Smooth muscle cell (in vitro differentiated cells): ENCODE measurements at regions not wholly inside any gene's neighbourhood (a gene's known extent, or its start where the extent isn't known, plus 50 kb on each side); places are given as distances from the start of the nearest gene placed in this dataset.

Experiments
- DNase-seq: peaks from one replicate; lab custom pipeline; 2025; ENCODE audit not compliant: unreplicated experiment; lab: John Stamatoyannopoulos, UW
- H2AFZ ChIP-seq: fragments of 200-600 bp; sonication (generic); 2 replicates; pipeline ENCODE4 v1.6.0; 2016; ENCODE audit warnings: antibody characterized with exemption, low read depth, mild to moderate bottlenecking
- H3F3A ChIP-seq: fragments of 200-600 bp; sonication (generic); 2 replicates; pipeline ENCODE4 v1.6.0; 2017; ENCODE audit warnings: antibody characterized with exemption, low read depth
- H3K27ac ChIP-seq: fragments of 200-600 bp; sonication (generic); 2 replicates; pipeline ENCODE4 v1.5.1; 2016; ENCODE audit warnings: low read depth, mild to moderate bottlenecking
- H3K27me3 ChIP-seq: fragments of 200-600 bp; sonication (generic); 2 replicates; pipeline ENCODE4 v1.6.1; 2016; ENCODE audit warnings: low read depth, mild to moderate bottlenecking
- H3K36me3 ChIP-seq: fragments of 200-600 bp; sonication (generic); 2 replicates; pipeline ENCODE4 v1.5.1; 2016; ENCODE audit warnings: low read depth
- H3K4me1 ChIP-seq: fragments of 200-600 bp; sonication (generic); 2 replicates; pipeline ENCODE4 v1.5.1; 2016; ENCODE audit warnings: low read depth
- H3K4me2 ChIP-seq: fragments of 200-600 bp; sonication (generic); 2 replicates; pipeline ENCODE4 v1.6.0; 2016; ENCODE audit warnings: mild to moderate bottlenecking
- H3K4me3 ChIP-seq: fragments of 200-600 bp; sonication (generic); 2 replicates; pipeline ENCODE4 v1.5.1; 2016; ENCODE audit warnings: mild to moderate bottlenecking
- H3K79me2 ChIP-seq: fragments of 200-600 bp; sonication (generic); 2 replicates; pipeline ENCODE4 v1.6.0; 2016; ENCODE audit warnings: low read depth, mild to moderate bottlenecking
- H3K9ac ChIP-seq: fragments of 200-600 bp; sonication (generic); 2 replicates; pipeline ENCODE4 v1.6.0; 2016; ENCODE audit warnings: low read depth
- H3K9me3 ChIP-seq: fragments of 200-600 bp; sonication (generic); replicated peaks from 2 replicates; pipeline ENCODE4 v1.5.1; 2016; ENCODE audit warnings: low read depth
- H4K20me1 ChIP-seq: fragments of 200-600 bp; sonication (generic); 2 replicates; pipeline ENCODE4 v1.6.0; 2016; ENCODE audit warnings: low read depth
- CTCF ChIP-seq: fragments of 200-600 bp; sonication (generic); IDR thresholded peaks from 2 replicates; pipeline ENCODE4 v1.5.1; 2017; ENCODE audit warnings: borderline replicate concordance, mild to moderate bottlenecking, antibody characterized with exemption; ENCODE audit not compliant: insufficient read depth, poor library complexity, severe bottlenecking
- WGBS: methylation state at CpG from one replicate; pipeline ENCODE4 v1.1.7; 2016; ENCODE audit warnings: low lambda C conversion rate; 5-methylcytosine and 5-hydroxymethylcytosine counted together

DNA sequence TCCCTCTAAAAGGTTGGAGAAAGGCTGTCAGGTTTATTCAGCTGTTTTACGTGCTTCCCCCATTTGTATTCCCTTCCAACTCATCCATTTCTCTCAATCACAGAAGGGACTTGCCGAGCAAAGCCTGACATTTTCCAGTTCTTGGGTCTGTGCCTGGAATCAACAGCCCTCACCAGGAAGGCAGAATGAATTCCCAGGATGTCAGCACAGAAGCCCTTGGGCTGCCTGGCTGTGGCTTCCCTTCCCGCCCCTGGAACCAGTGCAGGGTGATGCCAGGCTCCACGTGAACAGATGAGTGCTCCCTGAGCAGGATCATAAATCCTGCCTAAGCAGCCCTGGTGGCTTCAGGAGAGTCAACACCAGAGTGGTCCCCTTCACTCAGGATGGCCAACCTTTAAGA lies 86.1 kb upstream of the CD83 start:
- no peaks in the 10 kb centered on the region for H3K79me2 ChIP-seq
- no peak for TF ChIP-seq CTCF
- H3K27ac ChIP-seq = no peak overlapping the region
- H3K9ac ChIP-seq = no peak overlapping the region
- H3K9me3 ChIP-seq = no peaks in the 10 kb centered on the region
- DNase-seq = no peak
- peaks cover 7% of the 10 kb centered on the region for H3K27me3 ChIP-seq
- H4K20me1 ChIP-seq = no peaks in the 10 kb centered on the region
- H3K4me1 ChIP-seq = no peaks in the 10 kb centered on the region
- WGBS = 82% methylated on average over 4 of the region's 4 CpGs
- H3K4me2 ChIP-seq = no peak overlapping the region
- H2AFZ ChIP-seq = no peak overlapping the region
- no peaks in the 10 kb centered on the region for H3K36me3 ChIP-seq
- no peaks in the 10 kb centered on the region for H3F3A ChIP-seq
- H3K4me3 ChIP-seq = no peak overlapping the region

DNA sequence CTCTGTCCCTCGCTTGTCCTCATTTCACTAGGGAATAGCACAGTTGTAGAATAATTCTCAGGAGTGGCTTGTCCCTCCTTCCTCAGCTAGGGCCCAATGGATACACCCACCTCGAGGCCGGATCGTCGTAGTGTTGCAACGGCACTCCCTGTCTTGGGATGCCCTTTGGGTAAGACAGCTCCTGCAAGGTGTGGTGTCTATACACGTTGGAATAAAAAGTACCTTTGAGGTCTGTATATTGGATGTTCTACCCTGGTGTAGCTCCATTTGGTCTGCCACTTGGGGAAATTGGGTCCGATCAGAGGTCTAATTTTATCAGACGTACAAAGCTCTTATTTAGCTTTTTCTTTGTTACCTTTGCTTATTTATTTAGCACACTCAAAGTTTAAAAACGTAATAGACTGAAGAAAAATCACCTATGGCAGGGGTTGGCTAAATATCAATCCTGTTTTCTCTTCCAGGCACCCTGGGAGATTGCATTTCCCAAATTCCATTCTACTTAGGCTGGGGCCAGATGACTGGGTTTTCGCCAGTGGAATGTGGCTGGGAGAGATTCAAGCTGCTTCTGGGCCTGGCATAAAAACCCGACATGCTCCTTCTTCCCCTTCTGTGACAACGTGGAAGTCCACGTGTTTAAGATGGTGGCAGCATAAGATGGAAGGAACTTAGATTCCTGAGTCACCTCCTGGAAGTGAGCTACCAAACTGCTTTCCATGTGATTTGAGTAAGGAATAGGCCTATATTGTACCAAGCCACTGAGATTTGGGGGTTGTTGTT lies 82.3 kb upstream of the CD83 start:
- H3K27ac ChIP-seq = peak overlapping the region; percentile 26
- no peaks in the 10 kb centered on the region for H4K20me1 ChIP-seq
- H3K4me3 ChIP-seq = no peak overlapping the region
- H3K9ac ChIP-seq = no peak overlapping the region
- TF ChIP-seq CTCF = no peak
- H3K79me2 ChIP-seq = no peaks in the 10 kb centered on the region
- no peaks in the 10 kb centered on the region for H3K4me1 ChIP-seq
- H3K4me2 ChIP-seq = no peak overlapping the region
- H3K27me3 ChIP-seq = no peaks in the 10 kb centered on the region
- no peak for DNase-seq
- 64% methylated on average over 14 of the region's 14 CpGs for WGBS
- H3K36me3 ChIP-seq = no peaks in the 10 kb centered on the region
- no peak overlapping the region for H2AFZ ChIP-seq
- H3K9me3 ChIP-seq = no peaks in the 10 kb centered on the region
- H3F3A ChIP-seq = no peaks in the 10 kb centered on the region

GRCh38 chr6:14035874-14036273 lies 81.7 kb upstream of the CD83 start:
- H3K36me3 ChIP-seq = no peaks in the 10 kb centered on the region
- H3K27me3 ChIP-seq = no peaks in the 10 kb centered on the region
- TF ChIP-seq CTCF = no peak
- no peak overlapping the region for H3K9ac ChIP-seq
- no peak overlapping the region for H2AFZ ChIP-seq
- no peaks in the 10 kb centered on the region for H4K20me1 ChIP-seq
- H3K4me1 ChIP-seq = no peaks in the 10 kb centered on the region
- H3K4me2 ChIP-seq = no peak overlapping the region
- H3K79me2 ChIP-seq = no peaks in the 10 kb centered on the region
- no peak overlapping the region for H3K4me3 ChIP-seq
- no peaks in the 10 kb centered on the region for H3K9me3 ChIP-seq
- no peaks in the 10 kb centered on the region for H3F3A ChIP-seq
- peak overlapping the region; percentile 26 for H3K27ac ChIP-seq
- no peak for DNase-seq
- WGBS = 84% methylated on average over 3 of the region's 3 CpGs

DNA sequence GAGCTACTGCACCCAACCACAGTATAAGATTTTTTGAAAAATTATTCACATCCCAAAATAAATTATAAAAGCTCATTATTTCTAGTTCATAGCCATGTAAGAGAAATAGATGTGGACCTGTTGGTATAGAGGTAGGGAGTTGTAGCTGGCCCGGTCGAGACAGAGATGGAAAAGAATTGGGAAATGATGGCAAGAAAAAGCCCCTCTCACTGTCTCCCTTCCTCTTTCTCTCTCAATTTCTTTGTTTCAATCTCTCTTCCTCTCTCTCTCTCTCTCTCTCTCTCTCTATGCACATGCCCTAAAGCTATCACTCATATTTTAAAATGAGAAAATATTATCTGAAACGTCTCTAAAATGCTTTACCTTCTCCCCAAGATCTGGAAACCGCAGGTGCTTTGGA lies 80.7 kb upstream of the CD83 start:
- Histone ChIP-seq H3K79me2 (no peaks in the 10 kb centered on the region), H3K4me1 (no peaks in the 10 kb centered on the region), H3K4me2 (no peak overlapping the region), H3K4me3 (no peak overlapping the region), H3K9ac (no peak overlapping the region), H3K36me3 (no peaks in the 10 kb centered on the region), H3F3A (no peaks in the 10 kb centered on the region), H3K27ac (no peak overlapping the region), H3K27me3 (no peaks in the 10 kb centered on the region), H3K9me3 (no peaks in the 10 kb centered on the region), H2AFZ (no peak overlapping the region), H4K20me1 (no peaks in the 10 kb centered on the region)
- 77% methylated on average over 4 of the region's 4 CpGs for WGBS
- no peak for DNase-seq
- no peak for TF ChIP-seq CTCF
